Gastrocnemius medialis (tissue), 4 donors: ENCODE measurements at regions not wholly inside any gene's neighbourhood (a gene's known extent, or its start where the extent isn't known, plus 50 kb on each side); places are given as distances from the start of the nearest gene placed in this dataset.
"Not testable (repeated sequence)": the region's sequence is repeated elsewhere in the genome, so short reads cannot be mapped to it uniquely, and the experiment has no call there.

Source experiments
- POLR2A ChIP-seq, 2 donors: fragments of 450-650 bp; IDR thresholded peaks; one replicate each; pipeline ENCODE4 v1.6.1; 2017; ENCODE audit warnings: antibody characterized with exemption in 2 of 2, mild to moderate bottlenecking in 2 of 2, moderate library complexity in 2 of 2
- TF ChIP-seq, protein P1 (sequence below), 5 experiments: fragments of 450-650 bp in 3 of 5; fragments of 200-600 bp in 2 of 5; sonication (generic) in 2 of 5; IDR thresholded peaks in 4 of 5; conservative IDR thresholded peaks in 1 of 5; 1 replicate in 4 of 5; 2 replicates in 1 of 5; pipeline ENCODE4 v1.5.1; 2016 to 2019; ENCODE audit warnings: antibody characterized with exemption in 5 of 5, mild to moderate bottlenecking in 3 of 5, moderate library complexity in 3 of 5

- TF ChIP-seq, protein P1, sequence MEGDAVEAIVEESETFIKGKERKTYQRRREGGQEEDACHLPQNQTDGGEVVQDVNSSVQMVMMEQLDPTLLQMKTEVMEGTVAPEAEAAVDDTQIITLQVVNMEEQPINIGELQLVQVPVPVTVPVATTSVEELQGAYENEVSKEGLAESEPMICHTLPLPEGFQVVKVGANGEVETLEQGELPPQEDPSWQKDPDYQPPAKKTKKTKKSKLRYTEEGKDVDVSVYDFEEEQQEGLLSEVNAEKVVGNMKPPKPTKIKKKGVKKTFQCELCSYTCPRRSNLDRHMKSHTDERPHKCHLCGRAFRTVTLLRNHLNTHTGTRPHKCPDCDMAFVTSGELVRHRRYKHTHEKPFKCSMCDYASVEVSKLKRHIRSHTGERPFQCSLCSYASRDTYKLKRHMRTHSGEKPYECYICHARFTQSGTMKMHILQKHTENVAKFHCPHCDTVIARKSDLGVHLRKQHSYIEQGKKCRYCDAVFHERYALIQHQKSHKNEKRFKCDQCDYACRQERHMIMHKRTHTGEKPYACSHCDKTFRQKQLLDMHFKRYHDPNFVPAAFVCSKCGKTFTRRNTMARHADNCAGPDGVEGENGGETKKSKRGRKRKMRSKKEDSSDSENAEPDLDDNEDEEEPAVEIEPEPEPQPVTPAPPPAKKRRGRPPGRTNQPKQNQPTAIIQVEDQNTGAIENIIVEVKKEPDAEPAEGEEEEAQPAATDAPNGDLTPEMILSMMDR (IDR thresholded peaks at IDR 0.05 in 4 of 5, conservative IDR thresholded peaks at IDR 0.05 in 1 of 5) = not testable (repeated sequence)
- TF ChIP-seq POLR2A (IDR thresholded peaks at IDR 0.05) = not testable (repeated sequence)
Observed at GRCh38 chr10:46860753-46861152, 50.5 kb upstream of the PTPN20 start.
